ENCODE measurements at regions not wholly inside any gene's neighbourhood (a gene's known extent, or its start where the extent isn't known, plus 50 kb on each side); places are given as distances from the start of the nearest gene placed in this dataset.

DNA sequence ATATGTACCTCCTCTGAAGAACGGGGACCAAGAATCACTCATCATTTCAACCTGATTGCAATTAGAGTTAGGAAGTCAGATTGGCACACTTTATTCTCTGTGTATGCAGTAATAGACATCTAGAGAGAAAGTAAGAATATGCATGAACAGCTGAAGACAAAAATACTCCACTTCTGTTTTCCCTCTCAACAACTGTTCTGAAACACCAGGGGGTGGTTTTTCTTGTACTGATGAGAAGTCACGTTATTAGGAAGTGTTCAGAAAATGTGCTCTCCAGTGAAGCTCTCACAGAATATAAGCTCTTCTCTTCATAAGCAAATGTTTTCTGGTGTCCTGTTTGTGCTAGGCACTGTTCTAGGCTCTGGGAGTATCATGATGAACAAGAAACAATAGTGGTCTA is 531.7 kb upstream of the C9orf72 start:
- no peaks in the 10 kb centered on the region for H3K36me3 ChIP-seq
- H3K4me3 ChIP-seq = no peak overlapping the region
- TF ChIP-seq, protein P1, sequence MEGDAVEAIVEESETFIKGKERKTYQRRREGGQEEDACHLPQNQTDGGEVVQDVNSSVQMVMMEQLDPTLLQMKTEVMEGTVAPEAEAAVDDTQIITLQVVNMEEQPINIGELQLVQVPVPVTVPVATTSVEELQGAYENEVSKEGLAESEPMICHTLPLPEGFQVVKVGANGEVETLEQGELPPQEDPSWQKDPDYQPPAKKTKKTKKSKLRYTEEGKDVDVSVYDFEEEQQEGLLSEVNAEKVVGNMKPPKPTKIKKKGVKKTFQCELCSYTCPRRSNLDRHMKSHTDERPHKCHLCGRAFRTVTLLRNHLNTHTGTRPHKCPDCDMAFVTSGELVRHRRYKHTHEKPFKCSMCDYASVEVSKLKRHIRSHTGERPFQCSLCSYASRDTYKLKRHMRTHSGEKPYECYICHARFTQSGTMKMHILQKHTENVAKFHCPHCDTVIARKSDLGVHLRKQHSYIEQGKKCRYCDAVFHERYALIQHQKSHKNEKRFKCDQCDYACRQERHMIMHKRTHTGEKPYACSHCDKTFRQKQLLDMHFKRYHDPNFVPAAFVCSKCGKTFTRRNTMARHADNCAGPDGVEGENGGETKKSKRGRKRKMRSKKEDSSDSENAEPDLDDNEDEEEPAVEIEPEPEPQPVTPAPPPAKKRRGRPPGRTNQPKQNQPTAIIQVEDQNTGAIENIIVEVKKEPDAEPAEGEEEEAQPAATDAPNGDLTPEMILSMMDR (IDR thresholded peaks at IDR 0.05) = no peak
- ATAC-seq (no peak), DNase-seq (no peak)
- no peak overlapping the region for H3K27ac ChIP-seq
- peaks cover 0 to 7% (median 0%) of the 10 kb centered on the region in 11 donors for H3K9me3 ChIP-seq
- no peaks in the 10 kb centered on the region for H3K27me3 ChIP-seq
- intact Hi-C loops (cut with DNase I) = no loop called here
- H3K4me1 ChIP-seq = no peaks in the 10 kb centered on the region
- WGBS, 2 donors = 75 to 87% methylated on average over 2 of the region's 2 CpGs

DNA sequence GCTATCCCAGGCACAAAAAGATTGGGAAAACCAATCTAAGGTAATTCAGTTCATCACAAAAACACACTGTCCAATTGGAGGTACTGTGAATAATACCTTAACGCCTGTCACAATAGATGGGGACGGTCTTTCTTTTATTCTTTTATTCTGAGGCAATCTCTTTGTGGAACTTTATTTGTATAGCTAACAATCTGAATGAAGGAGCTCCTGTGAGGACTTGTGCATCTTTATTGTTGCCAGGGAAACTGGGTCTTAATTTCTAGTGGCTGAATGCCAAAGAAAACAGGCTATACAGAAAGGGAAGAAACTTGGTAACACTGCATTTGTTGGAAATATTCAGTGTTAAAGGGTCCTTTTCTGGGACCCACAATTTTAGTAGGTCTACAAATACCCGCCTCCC is 546.9 kb upstream of the C9orf72 start:
- H3K9me3 ChIP-seq = no peaks in the 10 kb centered on the region
- no peaks in the 10 kb centered on the region for H3K36me3 ChIP-seq
- H3K4me3 ChIP-seq = no peak overlapping the region
- 75 to 82% methylated on average over 3 of the region's 3 CpGs for WGBS, 2 donors
- intact Hi-C loops (cut with DNase I) = loop anchor here in 1 of 10 donors (10.0 kb wide), 1 partner anchor 45 kb away; no protein-coding TSS in a partner anchor
- ATAC-seq (no peak), DNase-seq (no peak)
- H3K4me1 ChIP-seq = no peaks in the 10 kb centered on the region
- no peak overlapping the region for H3K27ac ChIP-seq
- H3K27me3 ChIP-seq = no peaks in the 10 kb centered on the region
- TF ChIP-seq, protein P1 (IDR thresholded peaks at IDR 0.05) = no peak

DNA sequence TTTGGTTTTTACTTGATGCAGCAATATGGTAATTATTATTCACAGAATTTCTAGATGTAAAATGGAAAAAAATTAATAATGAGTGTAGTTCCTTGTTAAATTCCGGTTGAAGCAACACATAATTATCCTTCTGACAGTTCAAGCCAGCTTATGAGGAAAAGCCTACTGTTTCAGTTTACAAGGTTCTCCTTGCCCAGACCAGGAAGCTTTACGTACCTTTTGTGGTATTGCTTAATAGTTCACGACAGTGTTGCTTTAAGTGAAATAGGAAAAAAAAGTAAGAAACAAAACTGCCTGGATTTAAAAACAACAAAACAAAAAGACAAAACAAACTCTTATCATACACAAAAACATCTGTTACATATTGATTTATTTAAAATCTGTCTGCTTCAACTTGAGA is 547.3 kb upstream of the C9orf72 start:
- ATAC-seq = no peak
- TF ChIP-seq, protein P1 (IDR thresholded peaks at IDR 0.05) = no peak

DNA sequence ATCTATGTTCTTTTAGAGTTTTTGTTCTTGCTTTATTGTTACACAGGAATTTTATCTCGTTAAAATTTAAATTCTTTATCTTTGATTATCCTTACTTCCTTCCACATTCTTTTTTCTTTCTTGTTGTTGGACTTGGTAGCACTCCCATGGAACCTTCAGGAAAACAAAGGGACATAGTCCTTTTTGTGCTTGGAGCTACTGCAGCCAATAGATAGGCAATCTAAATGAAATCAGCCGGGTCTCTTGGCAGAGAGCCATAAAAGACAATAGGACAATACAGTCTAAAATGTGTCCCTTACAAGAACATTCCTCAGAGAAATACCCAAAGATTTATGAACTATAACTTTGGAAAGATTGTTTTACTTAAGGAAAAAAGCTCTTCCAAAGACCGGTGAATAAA is 548.1 kb upstream of the C9orf72 start:
- no peaks in the 10 kb centered on the region for H3K36me3 ChIP-seq
- TF ChIP-seq, protein P1 (IDR thresholded peaks at IDR 0.05) = no peak
- 38 to 48% methylated on average over 3 of the region's 3 CpGs for WGBS, 2 donors
- ATAC-seq = no peak
- no peak overlapping the region for H3K4me3 ChIP-seq
- DNase-seq = no peak
- H3K9me3 ChIP-seq = no peaks in the 10 kb centered on the region
- no peaks in the 10 kb centered on the region for H3K4me1 ChIP-seq
- intact Hi-C loops (cut with DNase I) = loop anchor here in 1 of 10 donors (10.0 kb wide), 1 partner anchor 47 kb away; no protein-coding TSS in a partner anchor
- no peak overlapping the region for H3K27ac ChIP-seq
- H3K27me3 ChIP-seq = no peaks in the 10 kb centered on the region

More for the DNA sequence above, 547.3 kb upstream of the C9orf72 start:
- intact Hi-C loops (cut with DNase I) = loop anchor here in 1 of 10 donors (10.0 kb wide), 1 partner anchor 46 kb away; no protein-coding TSS in a partner anchor
- Histone ChIP-seq H3K9me3 (no peaks in the 10 kb centered on the region), H3K4me3 (no peak overlapping the region), H3K27me3 (no peaks in the 10 kb centered on the region), H3K36me3 (no peaks in the 10 kb centered on the region), H3K27ac (no peak overlapping the region), H3K4me1 (no peaks in the 10 kb centered on the region)
- 54 to 56% methylated on average over 3 of the region's 3 CpGs for WGBS, 2 donors
- DNase-seq = no peak
